Upper lobe of right lung (tissue), 1 donor: ENCODE measurements at regions not wholly inside any gene's neighbourhood (a gene's known extent, or its start where the extent isn't known, plus 50 kb on each side); places are given as distances from the start of the nearest gene placed in this dataset.
A peak's percentile ranks its signal among the peaks of the same experiment; 100 is the strongest.

Experiments used
- ATAC-seq: fragments of 200-7000 bp; cut with Tn5 transposase; one replicate; pipeline ENCODE4 v1.9.1; 2020; ENCODE audit warnings: mild to moderate bottlenecking, moderate library complexity
- DNase-seq: peaks from one replicate; pipeline ENCODE4 v3.0.0-alpha.2; 2020
- H3K27ac ChIP-seq: fragments of 200-600 bp; one replicate; pipeline ENCODE4 v1.8.0; 2022
- H3K27me3 ChIP-seq: fragments of 200-600 bp; one replicate; pipeline ENCODE4 v1.8.0; 2022; ENCODE audit warnings: mild to moderate bottlenecking
- H3K36me3 ChIP-seq: fragments of 200-600 bp; one replicate; pipeline ENCODE4 v1.8.0; 2022
- H3K4me1 ChIP-seq: fragments of 200-600 bp; one replicate; pipeline ENCODE4 v1.8.0; 2022
- H3K4me3 ChIP-seq: fragments of 200-600 bp; one replicate; pipeline ENCODE4 v1.8.0; 2022; ENCODE audit warnings: mild to moderate bottlenecking
- H3K9me3 ChIP-seq: fragments of 200-600 bp; one replicate; pipeline ENCODE4 v1.8.0; 2022
- CTCF ChIP-seq: fragments of 200-600 bp; IDR thresholded peaks from one replicate; pipeline ENCODE4 v1.8.0; 2022; ENCODE audit warnings: antibody characterized with exemption
- intact Hi-C: fragments of 100-400 bp; cut with DNase I; formaldehyde crosslinking; loops from one replicate; pipeline ENCODE4 v1.11.0; 2022
- donor health status: DM: no; HTN: yes; CAD: no; lungs with severe emphysema.

GRCh38 chr15:88727439-88727838 lies 75.8 kb upstream of the ACAN start:
- intact Hi-C loops: no loop called here
- H3K27me3 ChIP-seq: no peaks in the 10 kb centered on the region
- no peak for DNase-seq

DNA sequence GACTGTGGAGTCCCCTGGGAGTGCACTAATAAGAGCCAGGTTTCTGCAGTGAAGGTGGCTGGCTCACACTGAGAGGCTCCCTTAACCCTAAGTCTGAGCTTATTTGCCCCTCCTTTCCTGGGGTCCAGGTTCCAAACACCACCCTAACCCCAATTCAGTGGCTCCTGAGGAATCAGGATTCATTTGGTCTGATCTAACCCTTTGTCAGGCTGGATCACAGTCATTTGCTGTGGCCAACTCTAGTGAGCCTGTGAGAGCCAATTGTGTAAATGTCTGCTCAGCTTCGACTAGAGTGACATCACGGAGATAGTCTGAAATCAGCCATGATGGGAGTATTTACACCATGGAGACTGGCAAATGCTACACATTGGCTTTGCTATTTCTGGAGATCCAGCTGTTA lies 73.7 kb upstream of the ACAN start:
- Histone ChIP-seq H3K27ac (no peak overlapping the region), H3K4me1 (no peaks in the 10 kb centered on the region), H3K4me3 (no peak overlapping the region), H3K9me3 (no peaks in the 10 kb centered on the region), H3K36me3 (no peaks in the 10 kb centered on the region), H3K27me3 (no peaks in the 10 kb centered on the region)
- no peak for ATAC-seq
- DNase-seq: no peak
- TF ChIP-seq CTCF: no peak
- intact Hi-C loops: no loop called here

More at GRCh38 chr15:88727439-88727838, 75.8 kb upstream of the ACAN start:
- TF ChIP-seq CTCF: no peak
- Histone ChIP-seq H3K4me1 (no peaks in the 10 kb centered on the region), H3K27ac (no peak overlapping the region), H3K4me3 (no peak overlapping the region), H3K36me3 (no peaks in the 10 kb centered on the region), H3K9me3 (no peaks in the 10 kb centered on the region)
- peak; percentile 41 for ATAC-seq

- no peak overlapping the region for H3K27ac ChIP-seq
- H3K27me3 ChIP-seq: no peaks in the 10 kb centered on the region
- H3K4me1 ChIP-seq: no peaks in the 10 kb centered on the region
- no peak for ATAC-seq
- no peaks in the 10 kb centered on the region for H3K9me3 ChIP-seq
- no peak for DNase-seq
- intact Hi-C loops: no loop called here
- no peak overlapping the region for H3K4me3 ChIP-seq
- TF ChIP-seq CTCF: no peak
- H3K36me3 ChIP-seq: no peaks in the 10 kb centered on the region
Observed at GRCh38 chr15:88730751-88731150, 72.5 kb upstream of the ACAN start.

DNA sequence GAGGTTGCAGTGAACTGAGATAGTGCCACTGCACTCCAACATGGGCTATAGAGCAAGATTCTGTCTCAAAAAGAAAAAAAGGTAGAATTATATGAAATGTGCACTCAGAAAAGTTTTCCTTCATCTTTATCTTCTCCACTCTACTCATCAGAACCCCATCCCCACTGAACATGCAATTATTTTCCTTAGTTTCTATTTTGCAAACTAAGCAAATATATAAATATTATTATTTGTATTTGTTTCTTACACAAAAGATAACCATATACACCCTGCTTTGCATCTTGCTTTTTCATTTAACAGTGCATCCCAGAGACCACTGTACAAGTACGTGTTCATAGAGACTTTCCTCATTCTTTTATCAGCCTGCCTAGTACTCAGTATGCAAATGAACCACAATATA lies 68.0 kb upstream of the ACAN start:
- ATAC-seq (no peak), DNase-seq (no peak)
- intact Hi-C loops: no loop called here
- H3K9me3 ChIP-seq: no peaks in the 10 kb centered on the region
- no peak for TF ChIP-seq CTCF
- H3K27ac ChIP-seq: no peak overlapping the region
- no peaks in the 10 kb centered on the region for H3K36me3 ChIP-seq
- no peak overlapping the region for H3K4me3 ChIP-seq
- H3K27me3 ChIP-seq: no peaks in the 10 kb centered on the region
- H3K4me1 ChIP-seq: no peaks in the 10 kb centered on the region

- H3K9me3 ChIP-seq: no peaks in the 10 kb centered on the region
- no peak for ATAC-seq
- intact Hi-C loops: no loop called here
- no peaks in the 10 kb centered on the region for H3K36me3 ChIP-seq
- no peak for TF ChIP-seq CTCF
- peaks cover 4% of the 10 kb centered on the region for H3K27me3 ChIP-seq
- no peak for DNase-seq
- H3K4me3 ChIP-seq: no peak overlapping the region
- no peak overlapping the region for H3K27ac ChIP-seq
- no peaks in the 10 kb centered on the region for H3K4me1 ChIP-seq
Observed at GRCh38 chr15:88736204-88736603, 67.0 kb upstream of the ACAN start.

GRCh38 chr15:88738796-88739195 lies 64.4 kb upstream of the ACAN start:
- Histone ChIP-seq H3K27ac (no peak overlapping the region), H3K27me3 (peaks cover 27% of the 10 kb centered on the region), H3K4me3 (no peak overlapping the region), H3K36me3 (no peaks in the 10 kb centered on the region), H3K4me1 (no peaks in the 10 kb centered on the region), H3K9me3 (no peaks in the 10 kb centered on the region)
- intact Hi-C loops: no loop called here
- DNase-seq (no peak), ATAC-seq (no peak)
- no peak for TF ChIP-seq CTCF
